ENCODE measurements at regions not wholly inside any gene's neighbourhood (a gene's known extent, or its start where the extent isn't known, plus 50 kb on each side); places are given as distances from the start of the nearest gene placed in this dataset.
"Not testable (repeated sequence)": the region's sequence is repeated elsewhere in the genome, so short reads cannot be mapped to it uniquely, and the experiment has no call there.

- DNase-seq (ENCODE audit: unreplicated experiment), result no peak
- no peaks in the 10 kb centered on the region for H3K36me3 Mint-ChIP-seq (ENCODE audit: insufficient read depth, unreplicated experiment)
- intact Hi-C loops (cut with micrococcal nuclease), result no loop called here
- CTCF ChIA-PET, result no interaction called here
- H3K4me3 Mint-ChIP-seq (ENCODE audit: unreplicated experiment), result no peak overlapping the region
- H3K9me3 Mint-ChIP-seq (ENCODE audit: unreplicated experiment), result peaks cover 10% of the 10 kb centered on the region
- H3K27me3 Mint-ChIP-seq (ENCODE audit: insufficient read depth, unreplicated experiment), result no peaks in the 10 kb centered on the region
- H3K27ac Mint-ChIP-seq (ENCODE audit: low read depth, unreplicated experiment), result no peak overlapping the region
- POLR2A ChIA-PET, result no interaction called here
- BruUV-seq (replicated peaks), result no TSS peak
- no peaks in the 10 kb centered on the region for H3K4me1 Mint-ChIP-seq (ENCODE audit: insufficient read depth, unreplicated experiment)
- no peak for TF ChIP-seq CTCF (IDR thresholded peaks at IDR 0.05; ENCODE audit: unreplicated experiment)
These were observed 410.3 kb downstream of the DTWD2 start for GRCh38 chr5:118578093-118578492.

- H3K9me3 Mint-ChIP-seq (ENCODE audit: unreplicated experiment), result peaks cover 10% of the 10 kb centered on the region
These were observed 410.7 kb downstream of the DTWD2 start for GRCh38 chr5:118577621-118578020.

GRCh38 chr5:118570276-118570675, 418.1 kb downstream of the DTWD2 start:
- H3K27ac Mint-ChIP-seq (ENCODE audit: low read depth, unreplicated experiment); POLR2A ChIA-PET; H3K4me3 Mint-ChIP-seq (ENCODE audit: unreplicated experiment); H3K36me3 Mint-ChIP-seq (ENCODE audit: insufficient read depth, unreplicated experiment); H3K9me3 Mint-ChIP-seq (ENCODE audit: unreplicated experiment); DNase-seq (ENCODE audit: unreplicated experiment); intact Hi-C loops (cut with micrococcal nuclease); H3K4me1 Mint-ChIP-seq (ENCODE audit: insufficient read depth, unreplicated experiment); BruUV-seq (replicated peaks); H3K27me3 Mint-ChIP-seq (ENCODE audit: insufficient read depth, unreplicated experiment): not testable (repeated sequence)
- CTCF ChIA-PET, result interaction anchor here (0.6 kb wide), 1 partner anchor 9 kb away, joined by 4 read pairs; no protein-coding TSS in a partner anchor

More at GRCh38 chr5:118577621-118578020, 410.7 kb downstream of the DTWD2 start:
- CTCF ChIA-PET, result no interaction called here
- no peaks in the 10 kb centered on the region for H3K4me1 Mint-ChIP-seq (ENCODE audit: insufficient read depth, unreplicated experiment)
- no peak overlapping the region for H3K4me3 Mint-ChIP-seq (ENCODE audit: unreplicated experiment)
- POLR2A ChIA-PET, result no interaction called here
- H3K27me3 Mint-ChIP-seq (ENCODE audit: insufficient read depth, unreplicated experiment), result no peaks in the 10 kb centered on the region
- no TSS peak for BruUV-seq (replicated peaks)
- no peaks in the 10 kb centered on the region for H3K36me3 Mint-ChIP-seq (ENCODE audit: insufficient read depth, unreplicated experiment)
- DNase-seq (ENCODE audit: unreplicated experiment), result no peak
- intact Hi-C loops (cut with micrococcal nuclease), result no loop called here
- no peak for TF ChIP-seq CTCF (IDR thresholded peaks at IDR 0.05; ENCODE audit: unreplicated experiment)
- no peak overlapping the region for H3K27ac Mint-ChIP-seq (ENCODE audit: low read depth, unreplicated experiment)

GRCh38 chr5:118569596-118569995, 418.8 kb downstream of the DTWD2 start:
- H3K36me3 Mint-ChIP-seq (ENCODE audit: insufficient read depth, unreplicated experiment); H3K4me3 Mint-ChIP-seq (ENCODE audit: unreplicated experiment); intact Hi-C loops (cut with micrococcal nuclease); BruUV-seq (replicated peaks); H3K4me1 Mint-ChIP-seq (ENCODE audit: insufficient read depth, unreplicated experiment); H3K9me3 Mint-ChIP-seq (ENCODE audit: unreplicated experiment); DNase-seq (ENCODE audit: unreplicated experiment); POLR2A ChIA-PET; H3K27ac Mint-ChIP-seq (ENCODE audit: low read depth, unreplicated experiment); H3K27me3 Mint-ChIP-seq (ENCODE audit: insufficient read depth, unreplicated experiment): not testable (repeated sequence)
- CTCF ChIA-PET, result interaction anchor here (1.2 kb wide), 1 partner anchor 25 kb away, joined by 4 read pairs; no protein-coding TSS in a partner anchor

- Mint-ChIP-seq H3K27me3 (ENCODE audit: insufficient read depth, unreplicated experiment) (no peaks in the 10 kb centered on the region), H3K9me3 (ENCODE audit: unreplicated experiment) (no peaks in the 10 kb centered on the region), H3K36me3 (ENCODE audit: insufficient read depth, unreplicated experiment) (no peaks in the 10 kb centered on the region), H3K27ac (ENCODE audit: low read depth, unreplicated experiment) (no peak overlapping the region), H3K4me3 (ENCODE audit: unreplicated experiment) (no peak overlapping the region), H3K4me1 (ENCODE audit: insufficient read depth, unreplicated experiment) (peaks cover 6% of the 10 kb centered on the region)
- intact Hi-C loops (cut with micrococcal nuclease), result no loop called here
- BruUV-seq (replicated peaks), result no TSS peak
- CTCF ChIA-PET, result interaction anchor here (0.7 to 0.9 kb wide), 2 partner anchors 17 to 975 kb away, joined by 3 read pairs; no protein-coding TSS in a partner anchor
- POLR2A ChIA-PET, result no interaction called here
- DNase-seq (ENCODE audit: unreplicated experiment), result no peak
- TF ChIP-seq CTCF (IDR thresholded peaks at IDR 0.05; ENCODE audit: unreplicated experiment), result no peak
These were observed 422.9 kb downstream of the DTWD2 start for GRCh38 chr5:118565335-118565971.
